B cell (primary cell): ENCODE measurements at regions not wholly inside any gene's neighbourhood (a gene's known extent, or its start where the extent isn't known, plus 50 kb on each side); places are given as distances from the start of the nearest gene placed in this dataset.
"Not testable (repeated sequence)": the region's sequence is repeated elsewhere in the genome, so short reads cannot be mapped to it uniquely, and the experiment has no call there.

Experiments
- ATAC-seq: fragments of 200-7000 bp; cut with Tn5 transposase; one replicate; pipeline ENCODE4 v1.10.0; 2021; ENCODE audit warnings: low read depth, mild to moderate bottlenecking, moderate number of reproducible peaks, moderate library complexity
- CTCF ChIA-PET: fragments of 350-600 bp; sonication (Branson Sonifier 250); formaldehyde crosslinking; loops from one replicate; lab custom pipeline; 2021; ENCODE audit warnings: antibody characterized with exemption, inconsistent platforms; lab: Charles Lee
- POLR2A ChIA-PET: fragments of 350-600 bp; sonication (Branson Sonifier 250); formaldehyde crosslinking; loops from one replicate; lab custom pipeline; 2021; ENCODE audit warnings: antibody characterized with exemption; lab: Charles Lee
- DNase-seq: peaks from one replicate; pipeline ENCODE4 v3.0.0; 2013
- H2AFZ ChIP-seq: 2 replicates; pipeline ENCODE4 v1.6.1; 2012; ENCODE audit warnings: mild to moderate bottlenecking, low read depth, low read length; ENCODE audit not compliant: insufficient read depth, poor library complexity, severe bottlenecking
- H3K27ac ChIP-seq, 2 donors: 1 replicate in 1 of 2; 2 replicates in 1 of 2; pipeline ENCODE4 v1.5.1; 2012 to 2013; ENCODE audit warnings: low read length in 2 of 2, mild to moderate bottlenecking in 2 of 2, moderate library complexity in 1 of 2
- H3K27me3 ChIP-seq, 4 experiments: fragments of 200-600 bp in 1 of 4; sonication (generic) in 1 of 4; replicated peaks in 1 of 4; 1 replicate in 2 of 4; 2 replicates in 2 of 4; pipeline versions ENCODE4 v1.6.1 to v1.7.0; 2013 to 2016; ENCODE audit warnings: low read length in 3 of 4, mild to moderate bottlenecking in 2 of 4, mixed read lengths in 1 of 4, moderate library complexity in 1 of 4; ENCODE audit not compliant: insufficient read depth in 4 of 4, control insufficient read depth in 3 of 4; ENCODE audit errors: control extremely low read depth in 1 of 4
- H3K36me3 ChIP-seq, 2 experiments: replicated peaks in 1 of 2; 1 replicate in 1 of 2; 2 replicates in 1 of 2; pipeline versions ENCODE4 v1.6.1 to v1.7.1; 2013; ENCODE audit warnings: low read length in 1 of 2; ENCODE audit not compliant: insufficient read depth in 2 of 2, control insufficient read depth in 1 of 2; ENCODE audit errors: control extremely low read depth in 1 of 2, extremely low read depth in 1 of 2
- H3K4me1 ChIP-seq, 2 donors: fragments of 200-600 bp in 1 of 2; sonication (generic) in 1 of 2; 1 replicate in 1 of 2; 2 replicates in 1 of 2; pipeline versions ENCODE4 v1.5.1 to v1.6.1; 2013 to 2017; ENCODE audit warnings: low read length in 2 of 2; ENCODE audit not compliant: control insufficient read depth in 2 of 2, insufficient read depth in 2 of 2
- H3K4me2 ChIP-seq: replicated peaks from 2 replicates; pipeline ENCODE3; 2012; ENCODE audit warnings: mild to moderate bottlenecking, low read depth, low read length; ENCODE audit not compliant: poor library complexity, severe bottlenecking
- H3K4me3 ChIP-seq, 5 experiments: fragments of 200-600 bp in 1 of 5; sonication (generic) in 1 of 5; 1 replicate in 3 of 5; 2 replicates in 2 of 5; pipeline versions ENCODE4 v1.5.1 to v1.7.0; 2011 to 2016; ENCODE audit warnings: low read length in 4 of 5, mild to moderate bottlenecking in 4 of 5, low read depth in 2 of 5, control low read depth in 1 of 5, moderate library complexity in 1 of 5; ENCODE audit not compliant: insufficient read depth in 1 of 5; ENCODE audit errors: control extremely low read depth in 1 of 5, extremely low read depth in 1 of 5
- H3K79me2 ChIP-seq: fragments of 200-600 bp; sonication (generic); one replicate; pipeline ENCODE4 v1.6.0; 2016; ENCODE audit warnings: low read length; ENCODE audit not compliant: control insufficient read depth, insufficient read depth
- H3K9ac ChIP-seq: fragments of 200-600 bp; sonication (generic); 2 replicates; pipeline ENCODE4 v1.6.1; 2017; ENCODE audit warnings: mild to moderate bottlenecking, low read length, moderate library complexity
- H3K9me3 ChIP-seq, 3 donors: one replicate each; pipeline versions ENCODE4 v1.6.1 to v1.7.1; 2013; ENCODE audit warnings: low read length in 2 of 3; ENCODE audit not compliant: control insufficient read depth in 2 of 3, insufficient read depth in 1 of 3; ENCODE audit errors: control extremely low read depth in 1 of 3
- H4K20me1 ChIP-seq: 2 replicates; pipeline ENCODE4 v1.6.0; 2012; ENCODE audit warnings: mild to moderate bottlenecking, low read length; ENCODE audit not compliant: insufficient read depth, control insufficient read depth, poor library complexity, severe bottlenecking
- H3K27ac Mint-ChIP-seq: one replicate; pipeline ENCODE4 v1.8.0; 2021; ENCODE audit warnings: mixed read lengths
- H3K27me3 Mint-ChIP-seq: one replicate; pipeline ENCODE4 v1.8.0; 2021; ENCODE audit warnings: mixed read lengths
- H3K4me1 Mint-ChIP-seq: one replicate; pipeline ENCODE4 v1.8.0; 2021; ENCODE audit warnings: mixed read lengths
- H3K4me3 Mint-ChIP-seq: one replicate; pipeline ENCODE4 v1.8.0; 2021; ENCODE audit warnings: mixed read lengths
- H3K9me3 Mint-ChIP-seq: one replicate; pipeline ENCODE4 v1.8.0; 2022; ENCODE audit warnings: mixed read lengths; ENCODE audit not compliant: insufficient read depth
- EZH2 ChIP-seq: IDR thresholded peaks from 2 replicates; pipeline ENCODE4 v1.6.1; 2012; ENCODE audit warnings: borderline replicate concordance, low read depth, mild to moderate bottlenecking, moderate library complexity, low read length; ENCODE audit not compliant: insufficient read depth, poor library complexity, severe bottlenecking
- WGBS: methylation state at CpG from one replicate; pipeline ENCODE4 v1.1.5; 2013; ENCODE audit warnings: missing lambda C conversion rate; ENCODE audit not compliant: insufficient coverage; 5-methylcytosine and 5-hydroxymethylcytosine counted together
- intact Hi-C: fragments of 100-400 bp; cut with micrococcal nuclease; formaldehyde crosslinking; loops from one replicate; pipeline ENCODE4 v1.10.0; 2022
- TF ChIP-seq, protein P1 (sequence below): fragments of 200-600 bp; IDR thresholded peaks from one replicate; pipeline ENCODE4 v1.8.0; 2022; ENCODE audit warnings: antibody characterized with exemption, mild to moderate bottlenecking

DNA sequence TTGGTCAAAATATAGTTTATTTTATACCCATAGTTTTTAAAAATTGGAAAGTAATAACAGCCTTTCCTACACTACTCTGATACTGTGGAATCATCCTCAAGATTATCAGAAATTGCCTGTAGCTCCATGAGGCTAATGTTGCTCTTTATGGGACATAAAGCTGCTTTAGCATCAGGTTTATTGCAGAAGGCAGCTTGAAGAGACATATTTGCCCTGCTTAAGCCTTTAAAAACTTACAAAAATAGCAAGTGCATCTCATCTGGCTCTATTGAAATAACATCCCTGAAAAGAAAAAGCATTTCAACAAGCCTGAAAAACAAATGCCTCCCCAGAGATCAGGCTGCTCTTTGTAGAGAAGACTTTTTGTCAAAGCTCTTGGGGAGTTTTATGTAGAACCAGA lies 142.9 kb upstream of the MON1B start:
- no peak overlapping the region for H3K4me3 Mint-ChIP-seq
- H3K36me3 ChIP-seq: no peaks in the 10 kb centered on the region
- DNase-seq (no peak), ATAC-seq (no peak)
- no peaks in the 10 kb centered on the region for H3K27me3 ChIP-seq
- CTCF ChIA-PET: no interaction called here
- no peaks in the 10 kb centered on the region for H3K27me3 Mint-ChIP-seq
- H3K4me1 ChIP-seq: no peaks in the 10 kb centered on the region
- intact Hi-C loops: no loop called here
- H3K4me1 Mint-ChIP-seq: no peaks in the 10 kb centered on the region
- no peak overlapping the region for H3K4me2 ChIP-seq
- H3K79me2 ChIP-seq: no peaks in the 10 kb centered on the region
- H3K27ac ChIP-seq: no peak overlapping the region
- no peaks in the 10 kb centered on the region for H3K9me3 ChIP-seq
- no peaks in the 10 kb centered on the region for H4K20me1 ChIP-seq
- no peak overlapping the region for H3K4me3 ChIP-seq
- POLR2A ChIA-PET: no interaction called here
- no peaks in the 10 kb centered on the region for H3K9me3 Mint-ChIP-seq
- H3K9ac ChIP-seq: no peak overlapping the region
- H2AFZ ChIP-seq: no peak overlapping the region
- TF ChIP-seq EZH2: no peak
- TF ChIP-seq, protein P1, sequence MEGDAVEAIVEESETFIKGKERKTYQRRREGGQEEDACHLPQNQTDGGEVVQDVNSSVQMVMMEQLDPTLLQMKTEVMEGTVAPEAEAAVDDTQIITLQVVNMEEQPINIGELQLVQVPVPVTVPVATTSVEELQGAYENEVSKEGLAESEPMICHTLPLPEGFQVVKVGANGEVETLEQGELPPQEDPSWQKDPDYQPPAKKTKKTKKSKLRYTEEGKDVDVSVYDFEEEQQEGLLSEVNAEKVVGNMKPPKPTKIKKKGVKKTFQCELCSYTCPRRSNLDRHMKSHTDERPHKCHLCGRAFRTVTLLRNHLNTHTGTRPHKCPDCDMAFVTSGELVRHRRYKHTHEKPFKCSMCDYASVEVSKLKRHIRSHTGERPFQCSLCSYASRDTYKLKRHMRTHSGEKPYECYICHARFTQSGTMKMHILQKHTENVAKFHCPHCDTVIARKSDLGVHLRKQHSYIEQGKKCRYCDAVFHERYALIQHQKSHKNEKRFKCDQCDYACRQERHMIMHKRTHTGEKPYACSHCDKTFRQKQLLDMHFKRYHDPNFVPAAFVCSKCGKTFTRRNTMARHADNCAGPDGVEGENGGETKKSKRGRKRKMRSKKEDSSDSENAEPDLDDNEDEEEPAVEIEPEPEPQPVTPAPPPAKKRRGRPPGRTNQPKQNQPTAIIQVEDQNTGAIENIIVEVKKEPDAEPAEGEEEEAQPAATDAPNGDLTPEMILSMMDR: no peak
- H3K27ac Mint-ChIP-seq: no peak overlapping the region

DNA sequence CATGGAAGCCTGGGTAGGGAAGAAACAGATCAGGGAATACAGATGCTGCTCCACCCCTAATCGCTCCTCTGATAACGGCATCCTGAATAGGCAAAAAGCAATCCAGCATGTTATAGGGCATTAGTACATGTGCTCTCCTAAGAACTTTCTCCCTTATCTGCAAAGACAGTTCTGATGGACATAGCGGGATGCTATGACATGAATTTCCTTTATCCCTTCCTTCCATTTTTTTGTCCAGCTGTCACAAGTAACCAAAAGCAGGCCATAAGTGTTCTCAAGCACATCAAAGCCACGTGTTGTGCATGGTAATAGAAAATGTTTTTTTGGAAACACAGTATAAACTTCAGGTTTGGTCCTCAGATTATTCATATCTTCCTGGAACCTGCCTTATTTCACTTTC lies 141.4 kb upstream of the MON1B start:
- intact Hi-C loops: no loop called here
- POLR2A ChIA-PET: no interaction called here

DNA sequence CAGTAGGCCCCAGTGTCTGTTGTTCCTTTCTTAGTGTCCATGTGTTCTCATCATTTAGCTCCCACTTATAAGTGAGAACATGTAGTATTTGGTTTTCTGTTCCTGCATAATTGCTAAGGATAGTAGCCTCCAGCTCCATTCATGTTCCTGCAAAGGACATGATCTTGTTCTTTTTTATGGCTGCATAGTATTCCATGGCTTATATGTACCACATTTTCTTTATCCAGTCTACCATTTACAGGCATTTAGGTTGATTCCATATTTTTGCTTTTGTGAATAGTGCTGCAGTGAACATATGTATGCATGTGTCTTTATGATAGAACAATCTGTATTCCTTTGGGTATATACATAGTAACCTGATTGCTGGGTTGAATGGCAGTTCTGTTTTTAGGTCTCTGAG lies 134.4 kb upstream of the MON1B start:
- H3K9me3 ChIP-seq, H3K9ac ChIP-seq, H3K4me1 ChIP-seq, H2AFZ ChIP-seq, H3K27ac Mint-ChIP-seq, DNase-seq, H4K20me1 ChIP-seq, POLR2A ChIA-PET, H3K27me3 Mint-ChIP-seq, H3K79me2 ChIP-seq, H3K9me3 Mint-ChIP-seq, H3K27ac ChIP-seq, H3K4me3 ChIP-seq, intact Hi-C loops, H3K4me1 Mint-ChIP-seq, CTCF ChIA-PET, H3K4me3 Mint-ChIP-seq, ATAC-seq, H3K27me3 ChIP-seq, H3K36me3 ChIP-seq, H3K4me2 ChIP-seq: not testable (repeated sequence)

More for the DNA sequence above, 141.4 kb upstream of the MON1B start:
- H3K4me3 ChIP-seq: no peak overlapping the region
- no peak for DNase-seq
- Mint-ChIP-seq H3K27me3 (no peaks in the 10 kb centered on the region), H3K9me3 (no peaks in the 10 kb centered on the region), H3K27ac (no peak overlapping the region), H3K4me3 (no peak overlapping the region), H3K4me1 (no peaks in the 10 kb centered on the region)
- no peak overlapping the region for H3K9ac ChIP-seq
- no peaks in the 10 kb centered on the region for H3K79me2 ChIP-seq
- ATAC-seq: no peak
- no peaks in the 10 kb centered on the region for H3K27me3 ChIP-seq
- H4K20me1 ChIP-seq: no peaks in the 10 kb centered on the region
- H3K4me1 ChIP-seq: no peaks in the 10 kb centered on the region
- H2AFZ ChIP-seq: no peak overlapping the region
- 100% methylated on average over 2 of the region's 4 CpGs for WGBS
- CTCF ChIA-PET: no interaction called here
- H3K27ac ChIP-seq: no peak overlapping the region
- H3K36me3 ChIP-seq: no peaks in the 10 kb centered on the region
- no peaks in the 10 kb centered on the region for H3K9me3 ChIP-seq
- no peak overlapping the region for H3K4me2 ChIP-seq
- TF ChIP-seq EZH2: no peak
- TF ChIP-seq, protein P1: no peak
